GM23338 (cell line): ENCODE measurements at regions not wholly inside any gene's neighbourhood (a gene's known extent, or its start where the extent isn't known, plus 50 kb on each side); places are given as distances from the start of the nearest gene placed in this dataset.

ENCODE experiments used
- CTCF ChIP-seq, 2 experiments: fragments of 200-600 bp in 1 of 2; sonication (generic) in 1 of 2; conservative IDR thresholded peaks; 2 replicates each; pipeline versions ENCODE4 v1.5.1 to v1.6.1; 2016 to 2017; ENCODE audit warnings: antibody characterized with exemption in 2 of 2, low read depth in 2 of 2, mild to moderate bottlenecking in 2 of 2, moderate library complexity in 1 of 2
- EZH2phosphoT487 ChIP-seq: fragments of 200-600 bp; sonication (generic); IDR thresholded peaks from one replicate; pipeline ENCODE4 v1.8.1; 2018; ENCODE audit warnings: antibody characterized with exemption; ENCODE audit not compliant: unreplicated experiment
- POLR2AphosphoS5 ChIP-seq: IDR thresholded peaks from 2 replicates; pipeline ENCODE4 v1.6.1; 2016; ENCODE audit warnings: antibody characterized with exemption, low read depth
- STAT1 ChIP-seq: IDR thresholded peaks from one replicate; pipeline ENCODE4 v1.6.1; 2016; ENCODE audit warnings: antibody characterized with exemption; ENCODE audit not compliant: unreplicated experiment

- TF ChIP-seq EZH2phosphoT487 (no peak), CTCF (conservative IDR thresholded peaks at IDR 0.05; ENCODE audit: low read depth in 2 of 2) (no peak), STAT1 (no peak), POLR2AphosphoS5 (no peak)
Measured at GRCh38 chr5:66426259-66427138, 169.7 kb upstream of the MAST4 start.
